HCT116 (cell line): ENCODE measurements at regions not wholly inside any gene's neighbourhood (a gene's known extent, or its start where the extent isn't known, plus 50 kb on each side); places are given as distances from the start of the nearest gene placed in this dataset.

ENCODE experiments used
- ATAC-seq: fragments of 200-7000 bp; cut with Tn5 transposase; 2 replicates; pipeline ENCODE4 v1.9.1; 2020; ENCODE audit warnings: mild to moderate bottlenecking, moderate library complexity
- BruUV-seq: library from RNA; stranded (reverse); fragments of 400-500 nt; replicated peaks from 2 replicates; lab custom pipeline; 2021; lab: Mats Ljungman, UMichigan
- CTCF ChIA-PET: fragments of 300-600 bp; sonication (Branson Sonifier 250); formaldehyde crosslinking; loops from one replicate; lab custom pipeline; 2021; ENCODE audit warnings: antibody characterized with exemption; lab: Charles Lee
- POLR2A ChIA-PET: fragments of 300-600, 350-600 bp; sonication (Branson Sonifier 250); formaldehyde crosslinking; loops from one replicate; lab custom pipeline; 2021; ENCODE audit warnings: antibody characterized with exemption; lab: Charles Lee
- RAD21 ChIA-PET, 2 experiments: fragments of 300-600 bp; sonication (Branson Sonifier 250); formaldehyde crosslinking; loops; one replicate each; lab custom pipeline; 2023; ENCODE audit warnings: low total read pairs in 2 of 2; ENCODE audit not compliant: uncharacterized antibody in 2 of 2, unreplicated experiment in 2 of 2, low non-redundant PET in 1 of 2; lab: Charles Lee
- DNase-seq: peaks from one replicate; pipeline ENCODE4 v3.0.0-alpha.2; 2010; ENCODE audit warnings: low read depth, low spot score
- H2AFZ ChIP-seq: fragments of 200-600 bp; shearing (Covaris generic), sonication (generic); 2 replicates; pipeline ENCODE4 v1.6.1; 2017; ENCODE audit warnings: low read depth, mixed run types, mixed read lengths, antibody characterized with exemption, low read length; ENCODE audit not compliant: poor library complexity, severe bottlenecking
- H3K27ac ChIP-seq: 2 replicates; pipeline ENCODE4 v1.5.1; 2012; ENCODE audit warnings: low read depth, low read length
- H3K27me3 ChIP-seq: fragments of 200-600 bp; sonication (generic); 2 replicates; pipeline ENCODE4 v1.6.1; 2016; ENCODE audit warnings: mixed run types, low read length, mixed read lengths; ENCODE audit not compliant: insufficient read depth
- H3K36me3 ChIP-seq, 2 experiments: fragments of 200-500 bp in 1 of 2; fragments of 200-600 bp in 1 of 2; sonication (Bioruptor generic) in 1 of 2; sonication (generic) in 1 of 2; 2 replicates each; pipeline versions ENCODE4 v1.5.1 to v1.6.1; 2014 to 2016; ENCODE audit warnings: low read length in 2 of 2, inconsistent platforms in 1 of 2, mixed read lengths in 1 of 2, mixed run types in 1 of 2; ENCODE audit not compliant: insufficient read depth in 2 of 2, control insufficient read depth in 1 of 2
- H3K4me1 ChIP-seq, 2 experiments: fragments of 200-600 bp in 1 of 2; sonication (generic) in 1 of 2; 2 replicates each; pipeline versions ENCODE4 v1.5.1 to v1.6.1; 2012 to 2017; ENCODE audit warnings: low read length in 2 of 2, inconsistent platforms in 1 of 2, mild to moderate bottlenecking in 1 of 2, mixed read lengths in 1 of 2, mixed run types in 1 of 2, moderate library complexity in 1 of 2; ENCODE audit not compliant: insufficient read depth in 2 of 2, control insufficient read depth in 1 of 2
- H3K4me2 ChIP-seq: fragments of 200-600 bp; sonication (generic); 2 replicates; pipeline ENCODE4 v1.6.1; 2017; ENCODE audit warnings: mixed run types, low read length, mixed read lengths
- H3K4me3 ChIP-seq, 2 experiments: fragments of 200-600 bp in 1 of 2; sonication (generic) in 1 of 2; replicated peaks in 1 of 2; 2 replicates each; pipeline ENCODE4 v1.5.1; 2011 to 2016; ENCODE audit warnings: low read length in 2 of 2, control low read depth in 1 of 2, low read depth in 1 of 2, mild to moderate bottlenecking in 1 of 2, mixed read lengths in 1 of 2, mixed run types in 1 of 2
- H3K79me2 ChIP-seq: fragments of 200-600 bp; sonication (generic); 2 replicates; pipeline ENCODE4 v1.6.1; 2017; ENCODE audit warnings: mild to moderate bottlenecking, mixed run types, low read length, moderate library complexity, mixed read lengths; ENCODE audit not compliant: insufficient read depth
- H3K9ac ChIP-seq: fragments of 200-600 bp; sonication (generic); 2 replicates; pipeline ENCODE4 v1.6.1; 2016; ENCODE audit warnings: low read length, mixed read lengths
- H3K9me2 ChIP-seq: fragments of 200-600 bp; sonication (generic), shearing (Covaris generic); 2 replicates; pipeline ENCODE4 v1.6.1; 2017; ENCODE audit warnings: mixed run types, mild to moderate bottlenecking, moderate library complexity; ENCODE audit not compliant: insufficient read depth
- H3K9me3 ChIP-seq, 2 experiments: fragments of 200-500 bp in 1 of 2; fragments of 200-600 bp in 1 of 2; sonication (Bioruptor generic) in 1 of 2; sonication (generic) in 1 of 2; 2 replicates each; pipeline ENCODE4 v1.6.1; 2014 to 2017; ENCODE audit warnings: low read length in 2 of 2, mixed read lengths in 2 of 2, inconsistent platforms in 1 of 2, low read depth in 1 of 2, mild to moderate bottlenecking in 1 of 2, mixed run types in 1 of 2, moderate library complexity in 1 of 2; ENCODE audit not compliant: control insufficient read depth in 1 of 2, insufficient read depth in 1 of 2
- H4K20me1 ChIP-seq: fragments of 200-600 bp; sonication (generic), shearing (Covaris generic); 2 replicates; pipeline ENCODE4 v1.6.1; 2017; ENCODE audit warnings: mixed run types, mild to moderate bottlenecking, moderate library complexity; ENCODE audit not compliant: insufficient read depth
- ATF3 ChIP-seq: IDR thresholded peaks from 2 replicates; pipeline ENCODE4 v1.6.1; 2012
- CEBPB ChIP-seq: IDR thresholded peaks from 2 replicates; pipeline ENCODE4 v1.6.1; 2012; ENCODE audit warnings: low read depth
- CTCF ChIP-seq, 3 experiments: fragments of 200-600 bp in 1 of 3; sonication (generic) in 1 of 3; IDR thresholded peaks in 2 of 3; conservative IDR thresholded peaks in 1 of 3; 2 replicates each; pipeline ENCODE4 v1.5.1; 2012 to 2017; ENCODE audit warnings: low read depth in 2 of 3, low read length in 2 of 3, antibody characterized with exemption in 1 of 3, borderline replicate concordance in 1 of 3, control low read depth in 1 of 3, mild to moderate bottlenecking in 1 of 3, mixed read lengths in 1 of 3, mixed run types in 1 of 3, moderate library complexity in 1 of 3; ENCODE audit not compliant: insufficient read depth in 1 of 3
- EGR1 ChIP-seq: IDR thresholded peaks from 2 replicates; pipeline ENCODE4 v1.6.1; 2012; ENCODE audit warnings: low read depth
- ELF1 ChIP-seq: IDR thresholded peaks from 2 replicates; pipeline ENCODE4 v1.6.1; 2012; ENCODE audit warnings: low read depth, borderline replicate concordance
- EZH2 ChIP-seq: fragments of 200-600 bp; sonication (generic); IDR thresholded peaks from 2 replicates; pipeline ENCODE4 v1.6.1; 2017; ENCODE audit warnings: antibody characterized with exemption, mixed run types
- EZH2phosphoT487 ChIP-seq: fragments of 200-600 bp; IDR thresholded peaks from 2 replicates; pipeline ENCODE4 v1.6.1; 2018; ENCODE audit warnings: antibody characterized with exemption, borderline replicate concordance
- FOSL1 ChIP-seq: IDR thresholded peaks from 2 replicates; pipeline ENCODE4 v1.6.1; 2012; ENCODE audit warnings: low read depth
- JUND ChIP-seq: IDR thresholded peaks from 2 replicates; pipeline ENCODE4 v1.6.1; 2012
- MAX ChIP-seq: IDR thresholded peaks from 2 replicates; pipeline ENCODE4 v1.6.1; 2012
- POLR2A ChIP-seq: IDR thresholded peaks from 2 replicates; pipeline ENCODE4 v1.7.0; 2011; ENCODE audit warnings: borderline replicate concordance; ENCODE audit not compliant: insufficient read depth, insufficient read length; ENCODE audit errors: extremely low read depth
- RAD21 ChIP-seq: IDR thresholded peaks from 2 replicates; pipeline ENCODE4 v1.6.1; 2012; ENCODE audit warnings: low read depth, mild to moderate bottlenecking
- REST ChIP-seq: IDR thresholded peaks from 2 replicates; pipeline ENCODE4 v1.6.1; 2012; ENCODE audit warnings: low read depth
- SIN3A ChIP-seq: IDR thresholded peaks from 2 replicates; pipeline ENCODE4 v1.6.1; 2012; ENCODE audit warnings: low read depth
- SP1 ChIP-seq: IDR thresholded peaks from 2 replicates; pipeline ENCODE4 v1.6.1; 2012; ENCODE audit warnings: low read depth
- SRF ChIP-seq: IDR thresholded peaks from 2 replicates; pipeline ENCODE4 v1.6.1; 2012; ENCODE audit warnings: low read depth
- TCF7L2 ChIP-seq: IDR thresholded peaks from 2 replicates; pipeline ENCODE4 v1.7.0; 2011; ENCODE audit warnings: borderline replicate concordance, inconsistent platforms; ENCODE audit not compliant: insufficient read depth, insufficient read length; ENCODE audit errors: extremely low read depth
- YY1 ChIP-seq: IDR thresholded peaks from 2 replicates; pipeline ENCODE4 v1.6.1; 2011; ENCODE audit warnings: low read length, low read depth, moderate library complexity, mild to moderate bottlenecking; ENCODE audit not compliant: insufficient replicate concordance; ENCODE audit errors: extremely low read depth
- ZNF274 ChIP-seq: fragments of 200-500 bp; sonication (Bioruptor generic); IDR thresholded peaks from 2 replicates; pipeline ENCODE4 v1.6.1; 2014; ENCODE audit warnings: mild to moderate bottlenecking, low read depth, low read length, inconsistent platforms
- intact Hi-C: fragments of 100-400 bp; cut with micrococcal nuclease; formaldehyde crosslinking; loops from 2 replicates; pipeline ENCODE4 v1.10.0; 2022

DNA sequence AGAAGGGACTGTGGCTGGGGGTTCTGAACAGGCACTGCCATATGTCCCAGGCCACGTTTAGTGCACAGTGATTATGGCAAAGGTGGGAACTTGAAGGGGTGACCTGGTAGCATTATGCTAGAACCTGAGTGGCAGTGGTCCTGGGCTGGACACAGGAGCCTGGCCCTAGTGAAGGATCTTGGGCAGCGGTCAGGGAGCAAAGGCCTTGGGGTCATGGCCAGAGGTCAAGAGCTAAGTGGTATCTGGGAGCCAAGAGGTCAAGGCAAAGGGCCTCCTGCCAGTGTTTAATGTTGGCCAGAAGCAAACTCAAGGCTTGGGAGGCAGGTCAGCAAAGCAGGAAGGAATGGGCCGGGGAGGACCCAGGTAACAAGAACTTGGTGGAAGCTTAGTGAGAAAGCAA, 254.5 kb downstream of the CDH26 start:
- Histone ChIP-seq H4K20me1 (no peaks in the 10 kb centered on the region), H3K4me3 (no peak overlapping the region), H3K9me2 (no peaks in the 10 kb centered on the region), H3K27ac (no peak overlapping the region)
- POLR2A ChIA-PET = no interaction called here
- BruUV-seq = no TSS peak
- no peak for DNase-seq
- TF ChIP-seq REST = no peak
- no peak for TF ChIP-seq SP1
- no peak for TF ChIP-seq FOSL1
- TF ChIP-seq JUND = no peak
- TF ChIP-seq EZH2 = no peak
- no peak for TF ChIP-seq CEBPB
- no peak for TF ChIP-seq ATF3
- TF ChIP-seq POLR2A = no peak
- no peak for TF ChIP-seq CTCF (IDR thresholded peaks at IDR 0.05 in 2 of 3, conservative IDR thresholded peaks at IDR 0.05 in 1 of 3; ENCODE audit: borderline replicate concordance in 1 of 3, insufficient read depth in 1 of 3, low read depth in 2 of 3, low read length in 2 of 3)
- no peak for TF ChIP-seq EGR1
- TF ChIP-seq ZNF274 = no peak
- no peak for TF ChIP-seq TCF7L2
- no peak for TF ChIP-seq ELF1
- TF ChIP-seq RAD21 = no peak
- no peak for TF ChIP-seq EZH2phosphoT487
- TF ChIP-seq SRF = no peak
- no peak for TF ChIP-seq MAX
- no peak for TF ChIP-seq SIN3A
- TF ChIP-seq YY1 = no peak
- TF ChIP-seq, all 23 proteins: peak for 0
- ChIA-PET CTCF (no interaction called here), RAD21 (no interaction called here)
- Histone ChIP-seq H3K9me3 (no peaks in the 10 kb centered on the region), H3K27me3 (peaks cover 3% of the 10 kb centered on the region; the same call in 1 of the 2 replicates), H2AFZ (no peak overlapping the region), H3K79me2 (no peaks in the 10 kb centered on the region), H3K4me2 (no peak overlapping the region), H3K36me3 (no peaks in the 10 kb centered on the region), H3K9ac (no peak overlapping the region), H3K4me1 (no peaks in the 10 kb centered on the region)
- ATAC-seq = no peak
- intact Hi-C loops = no loop called here
